ENCODE measurements at regions not wholly inside any gene's neighbourhood (a gene's known extent, or its start where the extent isn't known, plus 50 kb on each side); places are given as distances from the start of the nearest gene placed in this dataset.

DNA sequence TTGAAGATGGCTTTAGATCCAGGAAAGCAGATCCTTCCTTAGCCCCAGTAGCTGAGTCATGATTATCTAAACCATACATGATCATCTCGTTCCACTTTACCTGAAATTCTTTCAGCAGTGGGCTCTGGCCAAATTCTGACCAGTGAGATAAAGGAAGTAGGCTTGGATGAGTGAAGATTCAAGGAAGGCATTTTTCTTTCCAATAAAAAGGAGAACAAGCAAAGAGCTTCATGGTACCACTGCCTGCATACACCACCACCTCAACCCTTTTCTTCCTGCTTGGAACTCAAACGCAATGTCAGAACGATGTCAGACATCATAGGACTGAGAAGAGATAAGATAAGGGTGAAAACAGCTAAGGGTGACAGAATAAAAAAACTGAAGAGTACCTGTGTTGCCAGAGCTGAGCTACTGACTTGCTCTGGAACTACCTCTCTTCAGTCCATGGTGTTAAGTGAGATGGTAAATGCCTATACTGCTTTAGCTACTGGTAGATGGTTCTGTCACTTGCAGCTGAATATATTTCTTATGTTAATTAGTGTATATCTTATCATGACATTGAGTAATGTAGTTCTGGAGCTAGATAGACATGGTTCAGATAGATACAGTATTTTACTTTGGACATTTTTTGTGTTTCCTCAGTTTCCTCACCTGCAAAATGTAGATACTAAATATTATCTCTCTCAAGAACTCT is 58.7 kb upstream of the ACVR1 start:
- TF ChIP-seq, protein P1, sequence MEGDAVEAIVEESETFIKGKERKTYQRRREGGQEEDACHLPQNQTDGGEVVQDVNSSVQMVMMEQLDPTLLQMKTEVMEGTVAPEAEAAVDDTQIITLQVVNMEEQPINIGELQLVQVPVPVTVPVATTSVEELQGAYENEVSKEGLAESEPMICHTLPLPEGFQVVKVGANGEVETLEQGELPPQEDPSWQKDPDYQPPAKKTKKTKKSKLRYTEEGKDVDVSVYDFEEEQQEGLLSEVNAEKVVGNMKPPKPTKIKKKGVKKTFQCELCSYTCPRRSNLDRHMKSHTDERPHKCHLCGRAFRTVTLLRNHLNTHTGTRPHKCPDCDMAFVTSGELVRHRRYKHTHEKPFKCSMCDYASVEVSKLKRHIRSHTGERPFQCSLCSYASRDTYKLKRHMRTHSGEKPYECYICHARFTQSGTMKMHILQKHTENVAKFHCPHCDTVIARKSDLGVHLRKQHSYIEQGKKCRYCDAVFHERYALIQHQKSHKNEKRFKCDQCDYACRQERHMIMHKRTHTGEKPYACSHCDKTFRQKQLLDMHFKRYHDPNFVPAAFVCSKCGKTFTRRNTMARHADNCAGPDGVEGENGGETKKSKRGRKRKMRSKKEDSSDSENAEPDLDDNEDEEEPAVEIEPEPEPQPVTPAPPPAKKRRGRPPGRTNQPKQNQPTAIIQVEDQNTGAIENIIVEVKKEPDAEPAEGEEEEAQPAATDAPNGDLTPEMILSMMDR (IDR thresholded peaks at IDR 0.05), result no peak
- H3K4me1 ChIP-seq (ENCODE audit: control insufficient read depth in 1 of 2, insufficient read depth in 2 of 2, low read length in 2 of 2), result no peaks in the 10 kb centered on the region
- Mint-ChIP-seq H3K4me3 (no peak overlapping the region), H3K27me3 (ENCODE audit: low read depth in 3 of 3) (peaks cover 0 to 2% (median 0%) of the 10 kb centered on the region in 3 donors), H3K36me3 (no peaks in the 10 kb centered on the region), H3K27ac (no peak overlapping the region), H3K4me1 (peaks cover 8% of the 10 kb centered on the region), H3K9me3 (no peaks in the 10 kb centered on the region)
- no peaks in the 10 kb centered on the region for H3K79me2 ChIP-seq (ENCODE audit: insufficient read depth, low read length)
- H3K4me2 ChIP-seq (replicated peaks; ENCODE audit: extremely low read depth, low read length, poor library complexity, severe bottlenecking), result no peak overlapping the region
- no peaks in the 10 kb centered on the region for H3K27me3 ChIP-seq (ENCODE audit: control insufficient read depth in 2 of 2, insufficient read depth in 2 of 2, low read length in 2 of 2)
- no peaks in the 10 kb centered on the region for H3K36me3 ChIP-seq (replicated peaks in 1 of 2; ENCODE audit: control insufficient read depth in 1 of 2, insufficient read depth in 2 of 2, low read length in 2 of 2)
- H2AFZ ChIP-seq (ENCODE audit: insufficient read depth, low read depth, low read length, poor library complexity, severe bottlenecking), result no peak overlapping the region
- H3K9me3 ChIP-seq (replicated peaks in 1 of 2; ENCODE audit: control insufficient read depth in 1 of 2, insufficient read depth in 1 of 2, low read length in 2 of 2), result no peaks in the 10 kb centered on the region
- no CpG with 5 or more reads among the region's 3 CpGs for WGBS (ENCODE audit: insufficient coverage)
- no peak overlapping the region for H3K27ac ChIP-seq (ENCODE audit: low read depth in 1 of 2, low read length in 2 of 2)
- DNase-seq, result no peak
- no peak overlapping the region for H3K4me3 ChIP-seq (replicated peaks in 1 of 3; ENCODE audit: low read depth in 2 of 3, low read length in 3 of 3)
- intact Hi-C loops (cut with micrococcal nuclease), result no loop called here
- H3K9ac ChIP-seq (ENCODE audit: insufficient read depth, low read length, poor library complexity, severe bottlenecking), result no peak overlapping the region
- no peaks in the 10 kb centered on the region for H4K20me1 ChIP-seq (ENCODE audit: insufficient read depth, low read length)

DNA sequence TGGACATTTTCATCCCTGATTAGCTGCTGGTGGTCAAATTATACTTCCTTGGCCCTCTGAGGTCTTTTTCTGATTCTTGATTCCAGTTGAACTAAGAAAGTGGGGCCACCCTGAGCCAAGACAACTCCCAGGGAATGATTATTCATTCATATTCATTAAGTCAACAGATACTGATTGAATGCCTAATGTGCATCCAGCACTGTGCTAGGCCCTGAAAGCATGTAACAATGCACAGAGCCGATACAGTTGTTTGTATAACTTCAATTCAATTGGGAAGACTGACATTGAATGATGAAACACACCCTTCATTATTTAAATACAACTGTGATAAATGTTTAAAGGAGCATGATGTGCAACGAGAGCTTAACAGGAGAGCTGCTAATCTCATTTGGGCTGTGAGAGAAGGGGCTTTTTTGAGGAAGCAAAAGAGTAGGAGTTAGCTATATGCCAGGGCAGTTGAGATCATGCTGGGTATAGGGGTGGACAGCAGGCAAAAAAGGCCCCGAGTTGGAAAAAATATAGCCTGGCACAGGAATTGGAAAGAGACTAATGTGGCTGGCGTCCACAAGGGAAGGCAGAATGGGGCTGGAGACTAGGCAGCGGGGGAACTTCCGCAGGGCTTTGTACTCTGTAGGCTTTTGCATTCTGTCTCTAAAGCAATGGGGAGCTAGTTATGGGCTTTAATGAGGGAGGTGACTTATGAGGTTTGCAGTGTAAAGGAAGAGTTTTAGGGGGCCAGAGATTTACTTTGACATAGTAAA is 57.2 kb upstream of the ACVR1 start:
- Histone ChIP-seq H3K4me2 (replicated peaks; ENCODE audit: extremely low read depth, low read length, poor library complexity, severe bottlenecking) (no peak overlapping the region), H3K4me1 (ENCODE audit: control insufficient read depth in 1 of 2, insufficient read depth in 2 of 2, low read length in 2 of 2) (no peaks in the 10 kb centered on the region), H3K79me2 (ENCODE audit: insufficient read depth, low read length) (no peaks in the 10 kb centered on the region), H3K36me3 (replicated peaks in 1 of 2; ENCODE audit: control insufficient read depth in 1 of 2, insufficient read depth in 2 of 2, low read length in 2 of 2) (no peaks in the 10 kb centered on the region), H3K27me3 (ENCODE audit: control insufficient read depth in 2 of 2, insufficient read depth in 2 of 2, low read length in 2 of 2) (no peaks in the 10 kb centered on the region), H3K9ac (ENCODE audit: insufficient read depth, low read length, poor library complexity, severe bottlenecking) (no peak overlapping the region), H3K9me3 (replicated peaks in 1 of 2; ENCODE audit: control insufficient read depth in 1 of 2, insufficient read depth in 1 of 2, low read length in 2 of 2) (no peaks in the 10 kb centered on the region), H3K4me3 (replicated peaks in 1 of 3; ENCODE audit: low read depth in 2 of 3, low read length in 3 of 3) (no peak overlapping the region), H4K20me1 (ENCODE audit: insufficient read depth, low read length) (no peaks in the 10 kb centered on the region), H2AFZ (ENCODE audit: insufficient read depth, low read depth, low read length, poor library complexity, severe bottlenecking) (no peak overlapping the region), H3K27ac (ENCODE audit: low read depth in 1 of 2, low read length in 2 of 2) (no peak overlapping the region)
- peaks cover 5% of the 10 kb centered on the region for H3K4me1 Mint-ChIP-seq
- peaks cover 0 to 2% (median 0%) of the 10 kb centered on the region in 3 donors for H3K27me3 Mint-ChIP-seq (ENCODE audit: low read depth in 3 of 3)
- DNase-seq, result no peak
- no peak overlapping the region for H3K27ac Mint-ChIP-seq
- intact Hi-C loops (cut with micrococcal nuclease), result no loop called here
- no peaks in the 10 kb centered on the region for H3K9me3 Mint-ChIP-seq
- no peak overlapping the region for H3K4me3 Mint-ChIP-seq
- H3K36me3 Mint-ChIP-seq, result no peaks in the 10 kb centered on the region
- 100% methylated on average over 4 of the region's 6 CpGs for WGBS (ENCODE audit: insufficient coverage)
- TF ChIP-seq, protein P1 (IDR thresholded peaks at IDR 0.05), result no peak

Data from CD14-positive monocyte (primary cell).